H1 (cell line): ENCODE measurements at regions not wholly inside any gene's neighbourhood (a gene's known extent, or its start where the extent isn't known, plus 50 kb on each side); places are given as distances from the start of the nearest gene placed in this dataset.

Experiments
- CTCF ChIA-PET: fragments of 300-600 bp; sonication (Branson Sonifier 250); formaldehyde crosslinking; loops from one replicate; lab custom pipeline; 2021; ENCODE audit not compliant: partially characterized antibody; lab: Charles Lee
- POLR2A ChIA-PET: fragments of 300-600 bp; sonication (Branson Sonifier 250); formaldehyde crosslinking; loops from one replicate; lab custom pipeline; 2021; ENCODE audit warnings: inconsistent platforms; ENCODE audit not compliant: partially characterized antibody; lab: Charles Lee
- DNase-seq, 2 experiments: peaks; one replicate each; pipeline versions ENCODE4 v3.0.0 to v3.0.0-alpha.2; 2010 to 2022; ENCODE audit warnings: low spot score in 2 of 2, low read depth in 1 of 2, mixed read lengths in 1 of 2
- FAIRE-seq: peaks from 2 replicates; lab custom pipeline; 2011; peaks lifted over from hg19 to GRCh38; lab: Jason Lieb, UNC
- H2AFZ ChIP-seq: 2 replicates; pipeline ENCODE4 v1.8.1; 2012; ENCODE audit warnings: low read length, inconsistent platforms
- H2AK5ac ChIP-seq: 2 replicates; pipeline ENCODE4 v1.6.1; 2013; ENCODE audit warnings: low read depth, low read length
- H2BK120ac ChIP-seq: replicated peaks from 2 replicates; pipeline ENCODE3; 2013; ENCODE audit warnings: low read depth, low read length, inconsistent platforms
- H2BK12ac ChIP-seq: 2 replicates; pipeline ENCODE4 v1.6.1; 2013; ENCODE audit warnings: low read depth, low read length
- H2BK15ac ChIP-seq: 2 replicates; pipeline ENCODE4 v1.6.1; 2013; ENCODE audit warnings: low read length
- H2BK20ac ChIP-seq: 2 replicates; pipeline ENCODE4 v1.6.1; 2013; ENCODE audit warnings: low read length
- H2BK5ac ChIP-seq: 2 replicates; pipeline ENCODE4 v1.6.1; 2013; ENCODE audit warnings: low read depth, low read length
- H3K14ac ChIP-seq: 2 replicates; pipeline ENCODE4 v1.6.1; 2013; ENCODE audit warnings: inconsistent platforms; ENCODE audit not compliant: insufficient read length
- H3K18ac ChIP-seq: 2 replicates; pipeline ENCODE4 v1.6.1; 2013; ENCODE audit warnings: low read length; ENCODE audit errors: extremely low read depth
- H3K23ac ChIP-seq: 2 replicates; pipeline ENCODE4 v1.6.1; 2013; ENCODE audit warnings: inconsistent platforms; ENCODE audit not compliant: insufficient read length
- H3K23me2 ChIP-seq: 2 replicates; pipeline ENCODE4 v1.6.1; 2013; ENCODE audit warnings: low read depth, low read length
- H3K27ac ChIP-seq: 2 replicates; pipeline ENCODE4 v1.6.1; 2011; ENCODE audit warnings: low read depth, low read length, inconsistent platforms
- H3K27me3 ChIP-seq, 4 experiments: replicated peaks in 1 of 4; 1 replicate in 1 of 4; 2 replicates in 3 of 4; pipeline versions ENCODE4 v1.6.1 to v1.8.1; 2011 to 2013; ENCODE audit warnings: low read length in 3 of 4, mild to moderate bottlenecking in 3 of 4, inconsistent platforms in 2 of 4, mixed read lengths in 2 of 4, moderate library complexity in 1 of 4; ENCODE audit not compliant: control insufficient read depth in 3 of 4, insufficient read depth in 3 of 4; ENCODE audit errors: extremely low read depth in 1 of 4
- H3K36me3 ChIP-seq, 4 experiments: 2 replicates each; pipeline versions ENCODE4 v1.6.1 to v1.8.1; 2011 to 2013; ENCODE audit warnings: mild to moderate bottlenecking in 4 of 4, low read length in 3 of 4, moderate library complexity in 2 of 4, control low read depth in 1 of 4, inconsistent platforms in 1 of 4; ENCODE audit not compliant: insufficient read depth in 4 of 4, control insufficient read depth in 2 of 4
- H3K4ac ChIP-seq: replicated peaks from 2 replicates; pipeline ENCODE3; 2013; ENCODE audit warnings: low read length, low read depth, mixed read lengths, inconsistent platforms; ENCODE audit not compliant: insufficient read length
- H3K4me1 ChIP-seq, 4 experiments: replicated peaks in 1 of 4; 1 replicate in 1 of 4; 2 replicates in 3 of 4; pipeline versions ENCODE4 v1.6.1 to v1.8.1; 2011 to 2013; ENCODE audit warnings: low read length in 3 of 4, inconsistent platforms in 2 of 4, mixed read lengths in 1 of 4; ENCODE audit not compliant: insufficient read depth in 4 of 4, control insufficient read depth in 3 of 4
- H3K4me2 ChIP-seq, 2 experiments: 2 replicates each; pipeline versions ENCODE4 v1.6.1 to v1.8.1; 2011 to 2013; ENCODE audit warnings: low read depth in 2 of 2, low read length in 2 of 2, control low read depth in 1 of 2, inconsistent platforms in 1 of 2, mild to moderate bottlenecking in 1 of 2; ENCODE audit not compliant: insufficient read depth in 1 of 2
- H3K4me3 ChIP-seq, 4 experiments: fragments of 200-600, 300-600 bp in 1 of 4; sonication (generic), shearing (Covaris generic), sonication (Bioruptor Twin) in 1 of 4; 2 replicates each; pipeline versions ENCODE4 v1.5.1 to v1.8.1; 2011 to 2016; ENCODE audit warnings: low read length in 4 of 4, low read depth in 3 of 4, control low read depth in 2 of 4, inconsistent platforms in 2 of 4, mild to moderate bottlenecking in 2 of 4, mixed read lengths in 1 of 4, moderate library complexity in 1 of 4; ENCODE audit not compliant: insufficient read depth in 2 of 4; ENCODE audit errors: extremely low read depth in 1 of 4
- H3K56ac ChIP-seq: replicated peaks from 2 replicates; pipeline ENCODE3; 2013; ENCODE audit warnings: low read depth, mild to moderate bottlenecking, mixed read lengths, low read length, inconsistent platforms; ENCODE audit not compliant: insufficient read length
- H3K79me1 ChIP-seq: 2 replicates; pipeline ENCODE4 v1.6.1; 2013; ENCODE audit warnings: low read depth, low read length, control low read depth
- H3K79me2 ChIP-seq, 2 experiments: 2 replicates each; pipeline versions ENCODE4 v1.6.1 to v1.8.1; 2012 to 2013; ENCODE audit warnings: low read length in 2 of 2, mild to moderate bottlenecking in 2 of 2, inconsistent platforms in 1 of 2; ENCODE audit not compliant: insufficient read depth in 2 of 2, control insufficient read depth in 1 of 2
- H3K9ac ChIP-seq, 4 experiments: replicated peaks in 1 of 4; 1 replicate in 1 of 4; 2 replicates in 3 of 4; pipeline versions ENCODE4 v1.6.1 to v1.8.1; 2011 to 2013; ENCODE audit warnings: low read depth in 3 of 4, low read length in 3 of 4, control low read depth in 2 of 4, mild to moderate bottlenecking in 2 of 4, moderate library complexity in 2 of 4, inconsistent platforms in 1 of 4; ENCODE audit errors: extremely low read depth in 1 of 4
- H3K9me3 ChIP-seq, 2 experiments: 2 replicates each; pipeline versions ENCODE4 v1.6.1 to v1.8.1; 2012 to 2013; ENCODE audit warnings: mild to moderate bottlenecking in 2 of 2, moderate library complexity in 2 of 2, control low read depth in 1 of 2, inconsistent platforms in 1 of 2, low read depth in 1 of 2, low read length in 1 of 2, mixed read lengths in 1 of 2; ENCODE audit not compliant: insufficient read depth in 2 of 2
- H4K20me1 ChIP-seq, 2 experiments: replicated peaks in 1 of 2; 2 replicates each; pipeline versions ENCODE3 to v1.8.1; 2011 to 2013; ENCODE audit warnings: inconsistent platforms in 2 of 2, low read length in 2 of 2, mild to moderate bottlenecking in 1 of 2; ENCODE audit not compliant: insufficient read depth in 2 of 2, control insufficient read depth in 1 of 2
- H4K5ac ChIP-seq: 2 replicates; pipeline ENCODE4 v1.6.1; 2013; ENCODE audit warnings: low read length, low read depth, mixed read lengths, inconsistent platforms; ENCODE audit not compliant: insufficient read length
- H4K8ac ChIP-seq: 2 replicates; pipeline ENCODE4 v1.8.0; 2013; ENCODE audit warnings: mild to moderate bottlenecking, moderate library complexity, low read length, inconsistent platforms; ENCODE audit not compliant: insufficient read depth; ENCODE audit errors: extremely low read depth
- H4K91ac ChIP-seq: replicated peaks from 2 replicates; pipeline ENCODE3; 2013; ENCODE audit warnings: low read length, mixed read lengths, inconsistent platforms; ENCODE audit not compliant: insufficient read length
- BRCA1 ChIP-seq: IDR thresholded peaks from 2 replicates; pipeline ENCODE4 v1.6.1; 2012; ENCODE audit warnings: low read depth, low read length, improper control_type of control experiment
- CBX5 ChIP-seq: fragments of 300-800, 300-1000 bp; sonication (generic); IDR thresholded peaks from 2 replicates; pipeline ENCODE4 v1.7.1; 2016; ENCODE audit warnings: antibody characterized with exemption, low read length, low read depth
- EGR1 ChIP-seq: IDR thresholded peaks from 2 replicates; pipeline ENCODE4 v1.6.1; 2011; ENCODE audit warnings: low read depth, low read length, borderline replicate concordance
- EZH2 ChIP-seq: fragments of 200-600 bp; sonication (generic); IDR thresholded peaks from 2 replicates; pipeline ENCODE4 v1.7.1; 2012; ENCODE audit warnings: low read depth, mild to moderate bottlenecking, moderate library complexity, low read length, inconsistent platforms; ENCODE audit not compliant: severe bottlenecking
- PHF8 ChIP-seq: fragments of 200-600 bp; sonication (generic); conservative IDR thresholded peaks from 2 replicates; pipeline ENCODE4 v1.7.1; 2012; ENCODE audit warnings: low read depth, mild to moderate bottlenecking, inconsistent platforms, low read length, moderate library complexity
- SIN3A ChIP-seq, 2 experiments: IDR thresholded peaks in 1 of 2; conservative IDR thresholded peaks in 1 of 2; 2 replicates each; pipeline ENCODE4 v1.6.1; 2011 to 2012; ENCODE audit warnings: low read length in 2 of 2, improper control_type of control experiment in 1 of 2, low read depth in 1 of 2, mild to moderate bottlenecking in 1 of 2
- SRF ChIP-seq: IDR thresholded peaks from 2 replicates; pipeline ENCODE4 v1.6.1; 2011; ENCODE audit warnings: mild to moderate bottlenecking, low read depth, low read length, moderate library complexity
- TAF1 ChIP-seq: IDR thresholded peaks from 2 replicates; pipeline ENCODE4 v1.6.1; 2011; ENCODE audit warnings: mild to moderate bottlenecking, low read depth, low read length
- TAF7 ChIP-seq: optimal IDR thresholded peaks from 2 replicates; pipeline ENCODE3; 2011; ENCODE audit warnings: low read depth, mild to moderate bottlenecking, inconsistent platforms, low read length, moderate library complexity, borderline replicate concordance
- TCF12 ChIP-seq: IDR thresholded peaks from 2 replicates; pipeline ENCODE4 v1.6.1; 2011; ENCODE audit warnings: low read depth, mild to moderate bottlenecking, low read length
- TEAD4 ChIP-seq: IDR thresholded peaks from 2 replicates; pipeline ENCODE4 v1.6.1; 2012; ENCODE audit warnings: low read depth, low read length, inconsistent platforms, mixed read lengths
- ZNF274 ChIP-seq: IDR thresholded peaks from 2 replicates; pipeline ENCODE4 v1.7.0; 2012; ENCODE audit warnings: low read length, borderline replicate concordance; ENCODE audit errors: extremely low read depth
- WGBS, 2 experiments: shearing (Covaris generic) in 1 of 2; methylation state at CpG; one replicate each; pipeline versions ENCODE4 v1.1.6 to v1.1.7; 2013 to 2015; ENCODE audit warnings: low lambda C conversion rate in 2 of 2, mixed read lengths in 2 of 2, inconsistent platforms in 1 of 2, low coverage in 1 of 2, missing lambda C conversion rate in 1 of 2; ENCODE audit not compliant: insufficient replicate concordance in 2 of 2, insufficient coverage in 1 of 2, insufficient read length in 1 of 2; ENCODE audit errors: extremely low coverage in 1 of 2, missing lambda C conversion rate in 1 of 2; 5-methylcytosine and 5-hydroxymethylcytosine counted together

DNA sequence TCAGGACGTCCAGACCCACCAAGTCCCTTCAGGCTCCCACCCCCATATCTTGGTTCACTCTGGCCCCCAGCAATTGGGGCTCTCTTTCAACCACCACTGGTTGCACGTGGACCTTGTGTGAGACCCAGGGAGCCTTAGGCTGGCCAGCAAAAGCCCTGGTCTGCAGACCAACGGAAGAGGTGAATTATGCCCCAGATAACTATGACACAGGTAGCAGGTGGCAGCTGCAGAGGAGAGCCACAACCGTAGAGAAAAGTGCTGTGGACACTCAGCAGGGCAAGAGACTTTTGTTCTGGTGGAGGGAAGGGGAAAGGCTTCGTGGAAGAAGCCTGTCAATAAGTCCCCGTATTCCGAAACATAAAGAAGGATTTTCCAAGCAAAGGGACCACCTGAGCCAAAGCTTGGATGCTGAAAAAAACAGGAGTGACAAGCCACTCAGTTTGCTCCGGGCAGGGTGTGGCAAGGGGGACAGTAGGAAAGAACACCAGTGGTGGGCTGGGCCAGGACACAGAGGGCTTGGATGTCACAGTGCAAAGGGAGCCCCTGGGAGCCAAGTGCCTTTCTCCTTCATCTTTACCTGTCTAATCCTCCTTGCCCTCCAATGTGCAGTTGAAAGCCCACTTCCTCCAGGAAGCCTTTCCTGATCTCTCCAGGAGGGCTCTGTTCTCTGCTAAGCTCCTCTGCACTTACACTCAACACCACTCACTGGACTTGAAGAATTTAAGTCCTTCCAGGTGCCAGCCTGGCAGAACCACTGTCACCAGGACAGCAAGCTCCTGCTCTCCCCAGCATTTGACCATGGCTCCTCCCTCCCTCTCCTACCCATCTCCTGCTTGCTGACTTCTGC, 264.7 kb downstream of the BUD13 start:
- no peak overlapping the region for H4K8ac ChIP-seq
- 89% methylated on average over 8 of the region's 8 CpGs; no CpG with 5 or more reads in 1 of the 2 experiments for WGBS, 2 experiments
- TF ChIP-seq SIN3A (conservative IDR thresholded peaks at IDR 0.05 in 1 of 2, IDR thresholded peaks at IDR 0.05 in 1 of 2; ENCODE audit: low read depth in 1 of 2, low read length in 2 of 2) (no peak), BRCA1 (no peak), TCF12 (no peak), EZH2 (no peak), TEAD4 (no peak), EGR1 (no peak), TAF7 (no peak), ZNF274 (no peak), TAF1 (no peak), PHF8 (no peak), SRF (no peak), CBX5 (no peak)

More for the DNA sequence above, 264.7 kb downstream of the BUD13 start:
- H3K79me1 ChIP-seq = no peaks in the 10 kb centered on the region
- ChIA-PET CTCF (interaction anchor here (0.6 to 6.0 kb wide), 5 partner anchors 44 to 235 kb away, joined by 3 to 28 read pairs (median 3); no protein-coding TSS in a partner anchor), POLR2A (no interaction called here)
- no peaks in the 10 kb centered on the region for H3K79me2 ChIP-seq
- no peak overlapping the region for H3K14ac ChIP-seq
- no peak overlapping the region for H3K9ac ChIP-seq
- FAIRE-seq (no peak), DNase-seq (peak in 1 of 2 experiments; percentile 30)
- no peak overlapping the region for H3K4me2 ChIP-seq
- H3K4ac ChIP-seq = peak overlapping the region; percentile 19
- H4K5ac ChIP-seq = no peak overlapping the region
- no peak overlapping the region for H2BK120ac ChIP-seq
- H3K9me3 ChIP-seq = no peaks in the 10 kb centered on the region
- peak overlapping the region; percentile 10; the same call in 1 of the 2 replicates for H2BK15ac ChIP-seq
- H2BK20ac ChIP-seq = no peak overlapping the region
- H2BK5ac ChIP-seq = no peak overlapping the region; the same call in 1 of the 2 replicates
- no peak overlapping the region for H3K27ac ChIP-seq
- no peak overlapping the region for H4K91ac ChIP-seq
- no peaks in the 10 kb centered on the region for H3K23me2 ChIP-seq
- H2BK12ac ChIP-seq = no peak overlapping the region; the same call in 1 of the 2 replicates
- no peaks in the 10 kb centered on the region for H4K20me1 ChIP-seq
- peaks cover 0 to 25% (median 9%) of the 10 kb centered on the region in 4 experiments; a peak in 6 of 7 replicates for H3K4me1 ChIP-seq
- no peaks in the 10 kb centered on the region for H3K36me3 ChIP-seq
- H3K56ac ChIP-seq = no peak overlapping the region
- no peak overlapping the region for H3K23ac ChIP-seq
- no peak overlapping the region for H3K18ac ChIP-seq
- peaks cover 0 to 4% (median 1%) of the 10 kb centered on the region in 4 experiments; a peak in 3 of 7 replicates for H3K27me3 ChIP-seq
- H3K4me3 ChIP-seq = no peak overlapping the region
- H2AK5ac ChIP-seq = no peak overlapping the region
- H2AFZ ChIP-seq = no peak overlapping the region
